ENCODE measurements at regions not wholly inside any gene's neighbourhood (a gene's known extent, or its start where the extent isn't known, plus 50 kb on each side); places are given as distances from the start of the nearest gene placed in this dataset.

DNA sequence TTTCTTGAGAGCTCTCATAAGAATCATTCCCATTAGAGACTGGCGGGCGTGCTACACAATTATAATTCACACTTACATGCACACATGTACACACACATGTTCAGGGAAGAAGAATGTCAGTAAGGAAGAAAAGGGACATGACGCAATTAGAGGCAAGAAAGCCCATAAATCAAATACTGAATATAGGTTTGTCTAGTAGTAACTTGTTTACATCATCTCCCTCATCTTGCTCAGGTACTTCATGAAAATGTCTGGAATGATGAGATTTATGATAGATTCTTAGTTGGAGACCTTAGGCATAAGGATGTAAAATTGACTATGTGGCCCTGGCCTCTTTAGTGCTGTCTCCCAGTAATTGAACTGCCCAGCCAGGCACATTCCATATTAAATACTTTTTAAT lies 628.0 kb upstream of the PCDH20 start:
- DNase-seq, result no peak
- Histone ChIP-seq H3K9me3 (no peaks in the 10 kb centered on the region), H3K27me3 (no peaks in the 10 kb centered on the region), H3K27ac (no peak overlapping the region), H3K4me1 (ENCODE audit: insufficient read depth) (no peaks in the 10 kb centered on the region), H3K36me3 (no peaks in the 10 kb centered on the region), H3K4me3 (no peak overlapping the region)
- intact Hi-C loops (cut with DNase I), result no loop called here
- WGBS, 3 donors, result 85 to 89% (median 88%) methylated on average over 3 of the region's 3 CpGs
- TF ChIP-seq POLR2A (IDR thresholded peaks at IDR 0.05) (no peak), EP300 (IDR thresholded peaks at IDR 0.05) (no peak)
- TF ChIP-seq, protein P1, sequence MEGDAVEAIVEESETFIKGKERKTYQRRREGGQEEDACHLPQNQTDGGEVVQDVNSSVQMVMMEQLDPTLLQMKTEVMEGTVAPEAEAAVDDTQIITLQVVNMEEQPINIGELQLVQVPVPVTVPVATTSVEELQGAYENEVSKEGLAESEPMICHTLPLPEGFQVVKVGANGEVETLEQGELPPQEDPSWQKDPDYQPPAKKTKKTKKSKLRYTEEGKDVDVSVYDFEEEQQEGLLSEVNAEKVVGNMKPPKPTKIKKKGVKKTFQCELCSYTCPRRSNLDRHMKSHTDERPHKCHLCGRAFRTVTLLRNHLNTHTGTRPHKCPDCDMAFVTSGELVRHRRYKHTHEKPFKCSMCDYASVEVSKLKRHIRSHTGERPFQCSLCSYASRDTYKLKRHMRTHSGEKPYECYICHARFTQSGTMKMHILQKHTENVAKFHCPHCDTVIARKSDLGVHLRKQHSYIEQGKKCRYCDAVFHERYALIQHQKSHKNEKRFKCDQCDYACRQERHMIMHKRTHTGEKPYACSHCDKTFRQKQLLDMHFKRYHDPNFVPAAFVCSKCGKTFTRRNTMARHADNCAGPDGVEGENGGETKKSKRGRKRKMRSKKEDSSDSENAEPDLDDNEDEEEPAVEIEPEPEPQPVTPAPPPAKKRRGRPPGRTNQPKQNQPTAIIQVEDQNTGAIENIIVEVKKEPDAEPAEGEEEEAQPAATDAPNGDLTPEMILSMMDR (IDR thresholded peaks at IDR 0.05), result no peak

DNA sequence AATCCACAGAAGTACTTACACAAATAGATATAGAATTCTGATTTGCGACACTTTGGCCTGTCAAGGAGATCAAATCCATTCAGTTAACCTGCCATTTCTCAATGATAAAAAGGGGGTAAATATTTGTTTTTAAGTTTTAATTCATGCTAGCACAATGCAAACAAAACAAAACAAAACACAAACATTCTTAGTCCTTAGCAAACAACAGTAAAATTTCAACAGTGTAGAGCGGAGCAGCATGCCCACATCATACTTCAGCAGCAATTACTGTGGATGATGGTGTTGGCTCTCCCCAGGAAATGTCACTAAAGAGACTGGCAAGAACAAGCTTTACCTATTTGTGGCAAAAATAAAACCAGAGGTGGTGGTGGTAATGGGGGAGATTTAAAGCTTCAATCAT lies 625.2 kb upstream of the PCDH20 start:
- 94 to 96% (median 96%) methylated on average over 2 of the region's 2 CpGs for WGBS, 3 donors

DNA sequence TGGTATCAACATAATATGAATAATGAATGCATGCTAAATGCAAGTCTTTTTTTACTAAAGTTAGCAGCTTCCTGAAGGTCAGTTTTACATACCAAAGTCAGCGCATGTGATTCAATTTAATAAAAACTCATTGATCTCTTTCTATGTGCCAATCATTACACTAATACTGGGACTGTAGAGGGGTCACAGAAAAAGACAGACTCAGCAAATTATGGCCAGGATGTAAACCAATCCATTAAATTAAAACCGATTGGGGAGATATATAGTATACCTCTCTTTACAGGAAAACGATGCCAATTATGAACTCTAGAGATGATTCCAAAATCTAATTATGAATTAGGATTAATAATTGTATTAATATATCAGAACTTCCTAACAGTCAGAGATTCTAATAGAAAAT lies 624.4 kb upstream of the PCDH20 start:
- Histone ChIP-seq H3K36me3 (no peaks in the 10 kb centered on the region), H3K4me1 (ENCODE audit: insufficient read depth) (no peaks in the 10 kb centered on the region), H3K27ac (no peak overlapping the region), H3K4me3 (no peak overlapping the region), H3K9me3 (no peaks in the 10 kb centered on the region), H3K27me3 (no peaks in the 10 kb centered on the region)
- 57 to 89% (median 73%) methylated on average over 3 of the region's 3 CpGs for WGBS, 3 donors
- DNase-seq, result no peak
- intact Hi-C loops (cut with DNase I), result no loop called here
- TF ChIP-seq, protein P1 (IDR thresholded peaks at IDR 0.05), result no peak
- TF ChIP-seq POLR2A (IDR thresholded peaks at IDR 0.05), result no peak
- no peak for TF ChIP-seq EP300 (IDR thresholded peaks at IDR 0.05)

More for the DNA sequence above, 625.2 kb upstream of the PCDH20 start:
- Histone ChIP-seq H3K4me1 (ENCODE audit: insufficient read depth) (no peaks in the 10 kb centered on the region), H3K27me3 (no peaks in the 10 kb centered on the region), H3K9me3 (no peaks in the 10 kb centered on the region), H3K36me3 (no peaks in the 10 kb centered on the region), H3K27ac (no peak overlapping the region), H3K4me3 (no peak overlapping the region)
- intact Hi-C loops (cut with DNase I), result no loop called here
- no peak for TF ChIP-seq EP300 (IDR thresholded peaks at IDR 0.05)
- TF ChIP-seq, protein P1 (IDR thresholded peaks at IDR 0.05), result no peak
- no peak for TF ChIP-seq POLR2A (IDR thresholded peaks at IDR 0.05)
- DNase-seq, result no peak

DNA sequence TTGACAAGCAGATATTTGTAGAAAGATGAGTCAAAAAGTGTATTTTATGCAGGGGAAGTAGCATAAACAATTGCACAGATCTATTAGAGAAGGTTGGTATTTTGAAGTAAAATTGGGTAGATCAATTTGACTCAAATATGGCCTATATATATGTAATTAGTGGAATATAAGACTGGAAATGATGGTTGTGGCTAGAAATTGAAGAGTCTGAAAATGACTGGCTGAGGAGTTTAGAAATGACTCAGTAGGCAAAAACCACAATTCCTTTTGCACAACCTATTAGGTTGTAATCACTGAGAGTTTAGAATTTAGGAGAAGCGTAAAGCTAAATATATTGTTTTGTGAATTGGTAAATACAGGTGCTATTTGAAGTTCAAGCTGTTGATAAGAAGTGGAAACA lies 622.6 kb upstream of the PCDH20 start:
- 86 to 88% (median 87%) methylated on average over 1 of the region's 1 CpG for WGBS, 3 donors
- Histone ChIP-seq H3K27ac (no peak overlapping the region), H3K9me3 (no peaks in the 10 kb centered on the region), H3K36me3 (no peaks in the 10 kb centered on the region), H3K4me1 (ENCODE audit: insufficient read depth) (no peaks in the 10 kb centered on the region), H3K4me3 (no peak overlapping the region), H3K27me3 (no peaks in the 10 kb centered on the region)
- TF ChIP-seq POLR2A (IDR thresholded peaks at IDR 0.05) (no peak), EP300 (IDR thresholded peaks at IDR 0.05) (no peak)
- TF ChIP-seq, protein P1 (IDR thresholded peaks at IDR 0.05), result no peak
- intact Hi-C loops (cut with DNase I), result no loop called here
- DNase-seq, result no peak

DNA sequence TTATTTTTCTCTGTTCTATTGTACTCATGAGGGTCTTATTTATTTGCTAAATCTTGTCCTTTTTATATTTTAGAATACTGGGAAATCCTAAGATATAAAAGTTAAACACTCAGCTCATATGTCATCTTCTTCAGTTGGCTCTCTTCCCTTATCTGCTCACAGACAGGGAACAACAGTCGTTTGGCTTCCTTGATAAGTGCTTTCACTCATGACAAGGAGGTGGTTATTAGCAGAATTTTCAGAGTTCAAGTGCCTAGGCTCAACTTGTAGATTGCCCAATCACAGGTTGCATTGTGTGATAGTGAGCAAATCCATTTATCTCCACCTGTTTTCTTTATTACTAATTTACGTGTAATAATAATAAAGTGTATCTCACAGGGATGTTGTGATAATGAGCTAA lies 620.3 kb upstream of the PCDH20 start:
- H3K27me3 ChIP-seq, result no peaks in the 10 kb centered on the region
- intact Hi-C loops (cut with DNase I), result no loop called here
- no peaks in the 10 kb centered on the region for H3K9me3 ChIP-seq
- H3K27ac ChIP-seq, result no peak overlapping the region
- DNase-seq, result no peak
- no peak overlapping the region for H3K4me3 ChIP-seq
- H3K36me3 ChIP-seq, result no peaks in the 10 kb centered on the region
- no peak for TF ChIP-seq POLR2A (IDR thresholded peaks at IDR 0.05)
- TF ChIP-seq, protein P1 (IDR thresholded peaks at IDR 0.05), result no peak
- TF ChIP-seq EP300 (IDR thresholded peaks at IDR 0.05), result no peak
- 36 to 44% (median 42%) methylated on average over 2 of the region's 2 CpGs for WGBS, 3 donors
- no peaks in the 10 kb centered on the region for H3K4me1 ChIP-seq (ENCODE audit: insufficient read depth)

Data from ovary (tissue), 7 donors.